DOHH2 (cell line): ENCODE measurements at regions not wholly inside any gene's neighbourhood (a gene's known extent, or its start where the extent isn't known, plus 50 kb on each side); places are given as distances from the start of the nearest gene placed in this dataset.

Experiments used
- H3F3A ChIP-seq: fragments of 200-600 bp; sonication (generic), shearing (Covaris generic); 2 replicates; pipeline ENCODE4 v1.6.0; 2016; ENCODE audit warnings: antibody characterized with exemption, mild to moderate bottlenecking; ENCODE audit not compliant: control insufficient read depth, insufficient read depth
- H3K27ac ChIP-seq: fragments of 200-600 bp; sonication (generic); 2 replicates; pipeline ENCODE4 v1.5.1; 2014; ENCODE audit warnings: low read depth, mild to moderate bottlenecking, low read length, moderate library complexity
- H3K27me3 ChIP-seq: fragments of 200-600 bp; sonication (generic); 2 replicates; pipeline ENCODE4 v1.6.1; 2014; ENCODE audit warnings: mild to moderate bottlenecking, low read length, mixed read lengths; ENCODE audit not compliant: control insufficient read depth
- H3K36me3 ChIP-seq: fragments of 200-600 bp; sonication (generic); 2 replicates; pipeline ENCODE4 v1.6.1; 2014; ENCODE audit warnings: mild to moderate bottlenecking, low read length, moderate library complexity, mixed read lengths; ENCODE audit not compliant: control insufficient read depth
- H3K4me1 ChIP-seq: fragments of 200-600 bp; sonication (generic); 2 replicates; pipeline ENCODE4 v1.6.1; 2014; ENCODE audit warnings: mild to moderate bottlenecking, low read length, mixed read lengths; ENCODE audit not compliant: control insufficient read depth
- H3K4me2 ChIP-seq: fragments of 200-600 bp; sonication (generic); 2 replicates; pipeline ENCODE4 v1.6.0; 2014; ENCODE audit warnings: mild to moderate bottlenecking, low read length, moderate library complexity
- H3K4me3 ChIP-seq: fragments of 200-600 bp; sonication (generic); 2 replicates; pipeline ENCODE4 v1.5.1; 2014; ENCODE audit warnings: mild to moderate bottlenecking, low read length, mixed read lengths
- H3K79me2 ChIP-seq: fragments of 200-600 bp; sonication (generic); 2 replicates; pipeline ENCODE4 v1.6.1; 2014; ENCODE audit warnings: mild to moderate bottlenecking, low read length, mixed read lengths; ENCODE audit not compliant: control insufficient read depth
- H3K9me2 ChIP-seq: fragments of 200-600 bp; sonication (generic); replicated peaks from 2 replicates; pipeline ENCODE4 v1.6.1; 2014; ENCODE audit warnings: mild to moderate bottlenecking, low read length, mixed read lengths; ENCODE audit not compliant: control insufficient read depth
- H3K9me3 ChIP-seq: fragments of 200-600 bp; sonication (generic); 2 replicates; pipeline ENCODE4 v1.6.1; 2014; ENCODE audit warnings: antibody characterized with exemption, low read length, mixed read lengths; ENCODE audit not compliant: control insufficient read depth, insufficient read depth
- H4K20me1 ChIP-seq: fragments of 200-600 bp; sonication (generic); 2 replicates; pipeline ENCODE4 v1.6.0; 2014; ENCODE audit warnings: low read depth, mild to moderate bottlenecking, antibody characterized with exemption, low read length, moderate library complexity; ENCODE audit not compliant: control insufficient read depth, insufficient read depth
- EZH2phosphoT487 ChIP-seq: fragments of 200-600 bp; sonication (generic); IDR thresholded peaks from 2 replicates; pipeline ENCODE4 v1.6.1; 2017; ENCODE audit warnings: borderline replicate concordance, mild to moderate bottlenecking, antibody characterized with exemption, low read length, moderate library complexity, mixed read lengths
- TF ChIP-seq, protein P1 (sequence below): fragments of 200-600 bp; sonication (generic); IDR thresholded peaks from one replicate; pipeline ENCODE4 v1.5.1; 2014; ENCODE audit warnings: antibody characterized with exemption, mild to moderate bottlenecking, low read depth, low read length; ENCODE audit not compliant: poor library complexity, severe bottlenecking

GRCh38 chr3:132879656-132880055 lies 157.4 kb upstream of the NPHP3 start:
- Histone ChIP-seq H3K4me2 (no peak overlapping the region), H3K27ac (no peak overlapping the region), H3K4me3 (no peak overlapping the region), H4K20me1 (no peaks in the 10 kb centered on the region), H3K79me2 (no peaks in the 10 kb centered on the region), H3K4me1 (no peaks in the 10 kb centered on the region), H3K36me3 (no peaks in the 10 kb centered on the region), H3K27me3 (0 out of 2 replicates have a peak, but pooled peaks cover 3% of the 10 kb centered on the region), H3K9me2 (no peaks in the 10 kb centered on the region), H3F3A (no peaks in the 10 kb centered on the region), H3K9me3 (no peaks in the 10 kb centered on the region)
- TF ChIP-seq, protein P1, sequence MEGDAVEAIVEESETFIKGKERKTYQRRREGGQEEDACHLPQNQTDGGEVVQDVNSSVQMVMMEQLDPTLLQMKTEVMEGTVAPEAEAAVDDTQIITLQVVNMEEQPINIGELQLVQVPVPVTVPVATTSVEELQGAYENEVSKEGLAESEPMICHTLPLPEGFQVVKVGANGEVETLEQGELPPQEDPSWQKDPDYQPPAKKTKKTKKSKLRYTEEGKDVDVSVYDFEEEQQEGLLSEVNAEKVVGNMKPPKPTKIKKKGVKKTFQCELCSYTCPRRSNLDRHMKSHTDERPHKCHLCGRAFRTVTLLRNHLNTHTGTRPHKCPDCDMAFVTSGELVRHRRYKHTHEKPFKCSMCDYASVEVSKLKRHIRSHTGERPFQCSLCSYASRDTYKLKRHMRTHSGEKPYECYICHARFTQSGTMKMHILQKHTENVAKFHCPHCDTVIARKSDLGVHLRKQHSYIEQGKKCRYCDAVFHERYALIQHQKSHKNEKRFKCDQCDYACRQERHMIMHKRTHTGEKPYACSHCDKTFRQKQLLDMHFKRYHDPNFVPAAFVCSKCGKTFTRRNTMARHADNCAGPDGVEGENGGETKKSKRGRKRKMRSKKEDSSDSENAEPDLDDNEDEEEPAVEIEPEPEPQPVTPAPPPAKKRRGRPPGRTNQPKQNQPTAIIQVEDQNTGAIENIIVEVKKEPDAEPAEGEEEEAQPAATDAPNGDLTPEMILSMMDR: no peak
- TF ChIP-seq EZH2phosphoT487: no peak

DNA sequence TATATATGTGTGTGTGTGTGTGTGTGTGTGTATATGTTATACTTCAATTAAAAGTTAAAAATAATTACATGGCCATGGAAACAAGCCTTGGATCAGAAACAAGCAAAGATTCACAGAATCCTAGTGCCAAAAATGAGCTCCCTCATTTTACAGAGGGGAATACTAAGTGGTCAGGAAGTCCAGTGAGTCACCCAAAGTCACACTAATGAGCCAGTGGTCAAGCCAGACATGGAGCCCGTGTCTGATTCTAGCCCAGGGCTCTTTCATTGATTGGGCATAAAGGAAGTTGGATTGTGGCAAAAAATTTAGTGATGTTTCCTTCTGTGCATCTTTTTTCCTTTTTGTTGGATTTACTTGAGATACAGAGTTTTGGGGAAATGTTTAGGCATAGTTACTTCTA lies 152.5 kb upstream of the NPHP3 start:
- Histone ChIP-seq H3F3A (no peaks in the 10 kb centered on the region), H3K9me3 (no peaks in the 10 kb centered on the region), H4K20me1 (no peaks in the 10 kb centered on the region), H3K36me3 (no peaks in the 10 kb centered on the region), H3K79me2 (no peaks in the 10 kb centered on the region), H3K27ac (no peak overlapping the region), H3K4me3 (no peak overlapping the region), H3K4me2 (no peak overlapping the region), H3K27me3 (0 out of 2 replicates have a peak, but pooled peaks cover 3% of the 10 kb centered on the region), H3K4me1 (no peaks in the 10 kb centered on the region), H3K9me2 (no peaks in the 10 kb centered on the region)
- TF ChIP-seq, protein P1: no peak
- TF ChIP-seq EZH2phosphoT487: no peak

DNA sequence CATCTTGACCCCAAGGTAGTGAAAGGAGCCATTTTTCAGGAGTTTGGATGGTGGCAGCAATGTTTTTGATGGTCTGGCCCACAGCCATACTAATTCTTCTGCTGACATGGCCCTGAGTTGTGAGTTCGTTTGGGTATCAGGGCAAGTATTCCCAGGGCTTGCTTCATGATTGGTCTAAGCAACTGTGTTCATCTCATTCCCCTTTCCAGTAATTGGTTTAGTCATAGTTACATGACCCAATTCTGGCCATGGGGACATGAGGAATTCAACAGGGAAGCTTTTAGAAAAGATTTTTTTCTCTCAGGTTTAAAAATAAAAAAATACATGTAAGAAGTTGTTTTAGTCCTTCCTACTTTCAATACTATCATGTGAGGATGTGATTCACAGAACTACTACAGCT lies 150.5 kb upstream of the NPHP3 start:
- TF ChIP-seq EZH2phosphoT487: no peak
- TF ChIP-seq, protein P1: no peak
- Histone ChIP-seq H3K79me2 (no peaks in the 10 kb centered on the region), H3K9me3 (no peaks in the 10 kb centered on the region), H3K4me2 (no peak overlapping the region), H3F3A (no peaks in the 10 kb centered on the region), H3K4me1 (no peaks in the 10 kb centered on the region), H3K27me3 (0 out of 2 replicates have a peak, but pooled peaks cover 3% of the 10 kb centered on the region), H4K20me1 (no peaks in the 10 kb centered on the region), H3K27ac (no peak overlapping the region), H3K9me2 (no peaks in the 10 kb centered on the region), H3K4me3 (no peak overlapping the region), H3K36me3 (no peaks in the 10 kb centered on the region)
